Adrenal gland (tissue), 5 donors: ENCODE measurements at regions not wholly inside any gene's neighbourhood (a gene's known extent, or its start where the extent isn't known, plus 50 kb on each side); places are given as distances from the start of the nearest gene placed in this dataset.
"Not testable (repeated sequence)": the region's sequence is repeated elsewhere in the genome, so short reads cannot be mapped to it uniquely, and the experiment has no call there.

Source experiments
- POLR2A ChIP-seq, 2 donors: fragments of 450-650 bp; IDR thresholded peaks; one replicate each; pipeline ENCODE4 v1.6.1; 2017; ENCODE audit warnings: antibody characterized with exemption in 2 of 2, mild to moderate bottlenecking in 2 of 2, moderate library complexity in 1 of 2
- TF ChIP-seq, protein P1 (sequence below), 6 experiments: fragments of 450-650 bp in 4 of 6; fragments of 200-600 bp in 2 of 6; sonication (generic) in 1 of 6; IDR thresholded peaks; 1 replicate in 5 of 6; 2 replicates in 1 of 6; pipeline versions ENCODE4 v1.5.1 to v1.8.0; 2016 to 2021; ENCODE audit warnings: antibody characterized with exemption in 6 of 6, mild to moderate bottlenecking in 2 of 6, moderate library complexity in 1 of 6
- donor health status: DM: no; HTN: no; CAD: no.

- TF ChIP-seq POLR2A (IDR thresholded peaks at IDR 0.05) = not testable (repeated sequence)
- TF ChIP-seq, protein P1, sequence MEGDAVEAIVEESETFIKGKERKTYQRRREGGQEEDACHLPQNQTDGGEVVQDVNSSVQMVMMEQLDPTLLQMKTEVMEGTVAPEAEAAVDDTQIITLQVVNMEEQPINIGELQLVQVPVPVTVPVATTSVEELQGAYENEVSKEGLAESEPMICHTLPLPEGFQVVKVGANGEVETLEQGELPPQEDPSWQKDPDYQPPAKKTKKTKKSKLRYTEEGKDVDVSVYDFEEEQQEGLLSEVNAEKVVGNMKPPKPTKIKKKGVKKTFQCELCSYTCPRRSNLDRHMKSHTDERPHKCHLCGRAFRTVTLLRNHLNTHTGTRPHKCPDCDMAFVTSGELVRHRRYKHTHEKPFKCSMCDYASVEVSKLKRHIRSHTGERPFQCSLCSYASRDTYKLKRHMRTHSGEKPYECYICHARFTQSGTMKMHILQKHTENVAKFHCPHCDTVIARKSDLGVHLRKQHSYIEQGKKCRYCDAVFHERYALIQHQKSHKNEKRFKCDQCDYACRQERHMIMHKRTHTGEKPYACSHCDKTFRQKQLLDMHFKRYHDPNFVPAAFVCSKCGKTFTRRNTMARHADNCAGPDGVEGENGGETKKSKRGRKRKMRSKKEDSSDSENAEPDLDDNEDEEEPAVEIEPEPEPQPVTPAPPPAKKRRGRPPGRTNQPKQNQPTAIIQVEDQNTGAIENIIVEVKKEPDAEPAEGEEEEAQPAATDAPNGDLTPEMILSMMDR (IDR thresholded peaks at IDR 0.05) = not testable (repeated sequence)
These were observed 592.9 kb upstream of the CHD1 start for GRCh38 chr5:99521666-99522065.
